Activated CD4-positive, alpha-beta T cell treated with anti-CD3 and anti-CD28 coated beads for 4 hours (primary cell): ENCODE measurements at regions not wholly inside any gene's neighbourhood (a gene's known extent, or its start where the extent isn't known, plus 50 kb on each side); places are given as distances from the start of the nearest gene placed in this dataset.

Source experiments
- DNase-seq, 2 donors: peaks; one replicate each; pipeline ENCODE4 v3.0.0-alpha.2; 2020

- DNase-seq, result no peak
Observed at GRCh38 chr14:62162998-62163589, 400.9 kb downstream of the SNAPC1 start.

- DNase-seq, result no peak
Observed at GRCh38 chr14:62168564-62169155, 406.4 kb downstream of the SNAPC1 start.

GRCh38 chr14:62179367-62180018 is 417.3 kb downstream of the SNAPC1 start:
- DNase-seq, result no peak

GRCh38 chr14:62181591-62181990 is 419.4 kb downstream of the SNAPC1 start:
- no peak for DNase-seq

- DNase-seq, result no peak
Observed at GRCh38 chr14:62185078-62185477, 422.9 kb downstream of the SNAPC1 start.

- no peak for DNase-seq
Observed at GRCh38 chr14:62187265-62187664, 425.0 kb downstream of the SNAPC1 start.

- no peak for DNase-seq
Observed at GRCh38 chr14:62189698-62190097, 427.5 kb downstream of the SNAPC1 start.

GRCh38 chr14:62206456-62206855 is 444.2 kb downstream of the SNAPC1 start:
- no peak for DNase-seq

GRCh38 chr14:62209287-62209899 is 447.2 kb downstream of the SNAPC1 start:
- DNase-seq, result no peak

GRCh38 chr14:62213516-62213915 is 451.3 kb downstream of the SNAPC1 start:
- DNase-seq, result no peak

- DNase-seq, result no peak
Observed at GRCh38 chr14:62216121-62216520, 453.9 kb downstream of the SNAPC1 start.

GRCh38 chr14:62234849-62235248 is 472.6 kb downstream of the SNAPC1 start:
- no peak for DNase-seq

- no peak for DNase-seq
Observed at GRCh38 chr14:62244221-62244620, 482.0 kb downstream of the SNAPC1 start.

GRCh38 chr14:62247266-62247665 is 485.0 kb downstream of the SNAPC1 start:
- DNase-seq, result no peak

- no peak for DNase-seq
Observed at GRCh38 chr14:62251237-62251636, 489.0 kb downstream of the SNAPC1 start.

- no peak for DNase-seq
Observed at GRCh38 chr14:62253171-62253570, 491.0 kb downstream of the SNAPC1 start.

GRCh38 chr14:62253911-62254310 is 491.7 kb downstream of the SNAPC1 start:
- DNase-seq, result no peak

- no peak for DNase-seq
Observed at GRCh38 chr14:62269204-62269603, 507.0 kb downstream of the SNAPC1 start.

GRCh38 chr14:62270236-62270635 is 508.0 kb downstream of the SNAPC1 start:
- DNase-seq, result no peak

GRCh38 chr14:62280366-62280765 is 518.1 kb downstream of the SNAPC1 start:
- no peak for DNase-seq

- no peak for DNase-seq
Observed at GRCh38 chr14:62283837-62284236, 521.6 kb downstream of the SNAPC1 start.

GRCh38 chr14:62289471-62289870 is 527.3 kb downstream of the SNAPC1 start:
- DNase-seq, result no peak

- DNase-seq, result no peak
Observed at GRCh38 chr14:62301080-62301479, 538.9 kb downstream of the SNAPC1 start.

GRCh38 chr14:62301911-62302310 is 539.7 kb downstream of the SNAPC1 start:
- no peak for DNase-seq
